HG02943 (cell line): ENCODE measurements at regions not wholly inside any gene's neighbourhood (a gene's known extent, or its start where the extent isn't known, plus 50 kb on each side); places are given as distances from the start of the nearest gene placed in this dataset.

Experiments
- ATAC-seq: cut with Tn5 transposase; IDR thresholded peaks from one replicate; pipeline ENCODE4 v1.9.1; 2021; ENCODE audit warnings: mild to moderate bottlenecking, low read depth, moderate library complexity; ENCODE audit not compliant: unreplicated experiment

DNA sequence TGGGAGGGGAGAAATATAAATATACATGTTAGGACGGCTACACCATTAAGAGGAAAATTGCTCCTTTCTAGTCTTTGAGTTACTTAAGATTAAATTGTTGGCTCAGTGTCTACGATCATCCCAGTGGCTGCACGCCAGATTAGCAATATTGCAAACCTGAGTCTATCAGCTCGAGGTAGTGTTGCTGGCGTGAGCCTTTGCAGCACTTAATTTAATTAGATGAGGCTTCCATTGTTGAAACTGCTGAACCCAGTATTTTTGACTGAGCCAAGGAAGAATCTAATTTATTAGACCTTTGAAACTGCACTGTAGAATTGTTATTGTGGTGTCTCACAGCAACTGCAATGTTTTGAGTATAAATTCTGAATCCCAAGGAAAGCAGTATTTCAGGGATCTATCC lies 782.4 kb upstream of the ROBO1 start:
- ATAC-seq: no peak

DNA sequence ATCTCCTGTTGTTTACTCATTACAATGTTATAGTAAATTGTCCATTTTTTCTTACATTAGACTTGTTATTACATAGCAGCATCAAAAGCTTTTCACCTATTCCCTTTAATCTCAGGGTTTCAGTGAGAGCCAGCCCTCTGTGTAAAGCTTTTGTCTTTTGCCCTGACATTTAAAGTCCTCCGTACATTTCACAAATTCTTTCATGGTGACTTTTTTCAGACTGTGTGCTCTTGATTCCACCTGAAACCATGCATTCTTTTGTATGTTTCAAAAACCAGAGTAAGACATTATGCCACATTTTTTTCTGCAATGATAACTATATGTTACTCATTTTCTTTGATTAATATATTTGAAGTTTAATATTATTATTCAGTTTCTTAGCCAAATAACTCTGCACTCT lies 781.4 kb upstream of the ROBO1 start:
- no peak for ATAC-seq

GRCh38 chr3:80543154-80543553 lies 775.4 kb upstream of the ROBO1 start:
- no peak for ATAC-seq

DNA sequence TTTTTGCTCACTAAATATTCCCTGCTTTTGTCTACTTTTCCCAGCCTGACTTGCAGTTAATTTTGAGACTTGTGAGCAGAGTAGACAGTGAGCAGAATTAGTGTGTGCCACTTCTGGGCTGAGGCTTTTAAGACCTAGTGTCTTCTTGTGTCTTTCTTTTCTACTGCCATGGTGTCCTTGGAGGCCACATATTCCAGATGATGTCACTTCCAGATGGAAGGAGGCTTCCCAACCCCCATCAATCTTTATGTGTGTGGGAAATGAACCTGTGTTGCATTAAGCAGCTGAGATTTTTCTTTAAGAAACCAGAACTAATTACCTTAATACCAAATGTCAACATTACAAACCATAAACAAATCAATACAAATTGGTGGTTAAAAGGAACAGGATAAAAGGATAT lies 774.7 kb upstream of the ROBO1 start:
- no peak for ATAC-seq

DNA sequence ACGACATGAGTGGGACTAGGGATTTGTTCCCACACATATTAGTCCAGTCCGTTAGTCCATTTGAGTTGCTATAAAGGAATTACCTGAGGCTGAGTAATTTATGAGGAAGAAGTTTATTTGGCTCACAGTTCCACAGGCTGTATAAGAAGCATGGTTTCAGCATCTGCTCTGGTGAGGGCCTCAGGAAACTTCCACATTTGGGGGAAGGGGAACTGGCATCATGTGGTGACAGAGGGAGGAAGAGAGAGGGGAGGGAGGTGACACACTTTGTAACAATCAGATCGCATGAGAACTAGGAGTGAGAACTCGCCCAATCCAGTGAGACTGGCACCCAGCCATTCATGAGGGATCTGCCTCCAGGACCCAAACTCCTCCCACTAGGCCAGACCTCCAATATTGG lies 769.9 kb upstream of the ROBO1 start:
- ATAC-seq: no peak

- ATAC-seq: no peak
These were observed 767.5 kb upstream of the ROBO1 start for GRCh38 chr3:80535286-80535685.

DNA sequence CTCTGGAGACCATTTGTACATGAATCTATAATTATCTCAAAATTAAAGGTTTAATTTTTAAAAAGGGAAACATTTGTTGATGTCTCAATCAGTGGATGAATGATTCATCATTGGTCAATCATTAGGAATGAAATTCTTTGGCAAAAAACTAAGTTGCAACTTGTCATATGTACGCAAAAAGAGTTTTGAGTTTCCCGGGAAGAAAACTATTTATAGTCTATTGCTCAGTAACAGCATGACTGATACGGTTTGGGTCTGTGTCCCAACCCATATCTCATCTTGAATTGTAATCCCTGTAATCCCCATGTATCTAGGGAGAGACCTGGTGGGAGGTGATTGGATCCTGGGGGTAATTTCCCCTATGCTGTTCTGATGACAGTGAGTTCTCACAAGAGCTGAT lies 765.8 kb upstream of the ROBO1 start:
- ATAC-seq: no peak

GRCh38 chr3:80526153-80526552 lies 758.4 kb upstream of the ROBO1 start:
- ATAC-seq: no peak

DNA sequence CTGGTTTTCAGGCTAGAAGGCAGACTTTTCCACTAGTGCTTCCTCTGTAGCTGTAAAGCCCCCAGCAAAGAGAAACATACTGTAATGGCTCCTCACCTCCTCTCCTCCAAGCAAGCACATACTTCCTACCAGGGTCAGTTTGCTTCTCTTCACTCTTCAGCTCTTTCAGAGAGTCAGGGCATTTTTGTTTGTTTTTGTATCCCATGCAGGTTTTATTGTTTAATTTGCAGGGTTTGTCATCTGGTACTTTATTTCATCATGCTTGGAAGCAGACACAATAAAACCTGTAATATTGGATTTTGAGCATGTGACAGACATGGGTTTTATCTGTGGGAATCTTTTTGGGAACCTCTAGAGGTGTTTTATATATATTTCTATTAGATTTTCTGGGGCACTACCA lies 753.3 kb upstream of the ROBO1 start:
- ATAC-seq: no peak

GRCh38 chr3:80519436-80519835 lies 751.6 kb upstream of the ROBO1 start:
- ATAC-seq: no peak

- no peak for ATAC-seq
These were observed 728.7 kb upstream of the ROBO1 start for GRCh38 chr3:80496452-80496851.

DNA sequence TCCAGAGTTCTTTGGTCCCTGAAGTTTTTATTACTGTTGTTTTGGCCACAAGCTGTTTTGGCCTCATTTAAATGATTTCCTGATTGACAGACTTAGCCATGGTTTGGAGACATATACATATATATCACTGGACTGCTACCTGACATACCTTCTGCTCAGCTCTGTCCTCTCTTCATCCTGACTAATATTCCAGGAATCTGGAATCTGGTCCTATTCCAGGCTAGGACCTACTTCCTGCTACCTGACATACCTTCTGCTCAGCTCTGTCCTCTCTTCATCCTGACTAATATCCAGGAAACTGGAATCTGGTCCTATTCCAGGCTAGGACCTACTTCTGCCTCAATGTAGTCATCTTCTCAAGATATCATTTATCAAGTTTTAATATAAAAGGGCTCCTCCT lies 724.4 kb upstream of the ROBO1 start:
- ATAC-seq: no peak

GRCh38 chr3:80472961-80473360 lies 705.2 kb upstream of the ROBO1 start:
- no peak for ATAC-seq

DNA sequence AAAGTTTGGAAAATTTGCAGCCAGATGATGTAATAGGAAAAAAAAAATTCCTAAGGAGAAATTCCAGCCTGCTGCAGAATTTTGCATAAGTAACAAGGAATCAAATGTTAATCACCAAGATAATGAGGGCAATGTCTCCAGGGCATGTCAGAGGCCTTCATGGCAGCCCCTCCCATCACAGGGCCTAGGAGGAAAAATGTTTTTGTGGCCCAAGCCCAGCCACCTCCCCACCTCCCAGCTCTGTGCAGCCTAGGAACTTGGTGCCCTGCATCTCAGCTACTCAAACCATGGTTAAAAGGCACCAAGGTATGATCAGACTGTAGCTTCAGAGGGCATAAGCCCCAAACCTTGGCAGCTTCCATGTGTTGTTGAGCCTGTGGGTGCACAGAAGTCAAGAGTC lies 704.7 kb upstream of the ROBO1 start:
- no peak for ATAC-seq

- no peak for ATAC-seq
These were observed 702.6 kb upstream of the ROBO1 start for GRCh38 chr3:80470433-80470832.

DNA sequence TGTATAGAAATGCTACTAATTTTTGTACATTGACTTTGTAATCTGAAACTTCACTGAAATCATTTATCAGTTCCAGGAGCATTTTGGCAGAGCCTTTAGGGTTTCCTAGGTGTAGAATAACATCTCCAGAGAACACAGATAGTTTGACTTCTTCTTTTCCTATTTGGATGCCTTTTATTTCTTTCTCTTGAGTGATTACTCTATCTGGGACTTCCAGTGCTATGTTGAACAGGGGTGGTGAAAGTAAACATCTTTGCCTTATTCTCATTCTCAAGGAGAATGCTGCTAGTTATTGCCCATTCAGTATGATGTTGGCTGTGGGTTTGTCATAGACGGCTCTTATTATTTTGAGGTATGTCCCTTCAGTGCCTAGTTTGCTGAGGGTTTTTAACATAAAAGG lies 697.9 kb upstream of the ROBO1 start:
- no peak for ATAC-seq

DNA sequence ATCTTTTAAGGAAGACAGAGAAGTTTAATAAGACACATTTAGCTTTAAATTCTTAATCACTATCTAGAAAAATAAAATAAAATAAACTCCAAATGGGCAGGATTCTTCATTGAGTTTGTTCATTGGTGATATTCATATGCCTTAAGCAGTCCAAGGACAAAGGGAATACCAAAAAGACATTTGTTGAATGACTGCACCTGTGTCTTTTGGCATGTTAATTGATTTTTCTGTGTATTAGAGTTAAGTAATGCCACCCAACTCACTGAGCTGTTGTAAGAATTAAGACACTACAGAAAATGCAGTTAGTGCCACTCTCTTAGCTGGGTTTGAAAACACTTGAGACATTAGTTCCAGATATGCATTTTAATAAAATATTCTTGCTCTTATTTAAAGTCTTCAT lies 683.6 kb upstream of the ROBO1 start:
- no peak for ATAC-seq

GRCh38 chr3:80445641-80446040 lies 677.8 kb upstream of the ROBO1 start:
- no peak for ATAC-seq

DNA sequence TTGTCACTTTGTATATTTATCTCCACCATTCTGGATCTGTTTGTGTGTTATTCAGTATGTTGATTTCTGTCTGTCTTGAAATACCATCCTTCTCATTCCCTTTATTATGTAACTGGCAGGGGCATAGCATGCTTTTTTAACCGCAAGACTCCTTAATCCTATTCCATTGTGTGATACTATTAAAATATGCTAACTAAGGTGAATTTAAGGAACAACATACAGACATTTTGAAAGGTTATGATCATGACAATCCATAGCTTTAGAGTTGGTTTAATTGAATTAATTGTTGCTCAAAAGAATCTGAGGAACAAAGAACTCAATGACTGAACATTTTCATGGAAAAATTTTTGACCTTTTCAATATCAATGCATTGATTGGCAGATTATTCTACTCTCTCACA lies 677.3 kb upstream of the ROBO1 start:
- no peak for ATAC-seq

DNA sequence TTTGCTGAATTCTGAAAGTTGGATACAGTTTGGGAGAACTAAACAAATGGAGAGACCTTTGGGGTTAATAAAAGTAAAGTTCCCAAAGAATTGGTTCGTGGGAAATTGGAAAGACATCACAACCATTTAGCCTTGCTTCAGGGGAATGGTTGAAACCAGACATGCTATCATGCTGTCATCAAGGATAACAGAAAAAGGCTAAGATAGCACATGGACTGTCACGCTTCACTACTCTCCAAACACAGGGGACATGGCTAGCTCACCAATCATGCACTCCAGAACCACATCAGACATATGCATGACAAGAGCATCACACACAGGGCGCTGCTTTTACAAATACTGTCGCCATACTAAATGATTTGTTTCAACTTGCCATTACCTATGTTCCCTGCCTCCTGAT lies 671.7 kb upstream of the ROBO1 start:
- ATAC-seq: no peak

DNA sequence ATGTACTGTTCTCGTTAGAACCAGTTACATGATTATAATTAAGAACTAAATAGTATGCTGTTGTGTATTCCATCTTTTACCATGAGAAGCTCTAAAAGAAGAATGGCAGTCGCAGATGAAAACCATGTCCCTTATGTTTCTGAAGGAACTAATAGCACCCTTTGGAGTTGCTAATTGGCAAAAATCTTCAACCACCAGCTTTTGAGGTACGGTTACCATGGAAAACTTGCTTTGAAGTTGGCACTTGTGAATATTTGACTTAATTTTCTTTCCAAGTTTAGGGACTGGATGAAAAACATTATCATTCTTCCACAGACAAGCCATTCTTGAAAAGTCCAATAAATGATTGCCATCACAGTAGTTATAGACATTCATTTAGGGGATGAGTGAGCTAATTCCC lies 666.6 kb upstream of the ROBO1 start:
- ATAC-seq: no peak

DNA sequence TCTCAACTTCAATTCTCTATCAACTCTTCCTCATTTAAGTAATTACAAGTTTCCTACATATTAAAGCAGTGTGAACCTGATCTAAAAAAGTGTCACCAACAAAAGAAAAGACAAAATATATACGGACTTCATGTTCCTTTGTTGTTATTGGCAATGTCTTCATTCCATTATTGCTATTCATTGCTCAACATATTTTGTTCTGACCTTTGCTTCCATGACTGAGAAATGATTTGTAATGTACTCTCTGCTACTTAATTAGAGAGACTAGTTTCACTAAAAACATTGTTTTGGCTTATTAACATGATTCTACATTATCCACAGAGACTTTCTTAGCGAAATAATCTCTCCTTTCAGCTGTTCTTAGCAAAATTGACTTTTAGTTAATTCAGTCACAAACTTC lies 657.2 kb upstream of the ROBO1 start:
- ATAC-seq: no peak

- no peak for ATAC-seq
These were observed 640.4 kb upstream of the ROBO1 start for GRCh38 chr3:80408030-80408721.
